Stimulated activated CD4-positive, alpha-beta T cell treated with anti-CD3 and anti-CD28 coated beads, Interleukin-2, amount 100 ng/mL, for 48 hours (primary cell): ENCODE measurements at regions not wholly inside any gene's neighbourhood (a gene's known extent, or its start where the extent isn't known, plus 50 kb on each side); places are given as distances from the start of the nearest gene placed in this dataset.
"Not testable (repeated sequence)": the region's sequence is repeated elsewhere in the genome, so short reads cannot be mapped to it uniquely, and the experiment has no call there.

Experiments used
- DNase-seq, 2 donors: peaks; one replicate each; pipeline ENCODE4 v3.0.0-alpha.2; 2020

DNA sequence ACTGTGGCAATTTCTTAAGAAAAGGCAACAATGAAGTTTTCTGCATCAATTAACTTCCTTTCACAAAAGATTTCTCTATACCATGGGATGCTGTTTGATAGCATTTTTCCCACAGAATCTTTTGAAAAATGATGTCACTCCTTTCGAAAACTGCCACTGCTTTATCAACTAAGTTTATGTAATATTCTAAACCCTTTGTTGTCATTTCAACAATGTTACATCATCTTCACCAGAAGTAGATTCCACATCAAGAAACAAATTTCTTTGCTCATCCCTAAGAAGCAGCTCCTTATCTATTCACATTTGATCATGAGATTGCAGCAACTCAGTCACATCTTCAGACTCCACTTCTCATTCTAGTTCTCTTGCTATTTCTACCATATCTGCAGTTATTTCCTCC lies 116.1 kb upstream of the KCND3 start:
- DNase-seq, result no peak

- no peak for DNase-seq
Measured at GRCh38 chr1:112110031-112110430, 120.6 kb upstream of the KCND3 start.

GRCh38 chr1:112111734-112112133 lies 122.3 kb upstream of the KCND3 start:
- DNase-seq, result no peak

DNA sequence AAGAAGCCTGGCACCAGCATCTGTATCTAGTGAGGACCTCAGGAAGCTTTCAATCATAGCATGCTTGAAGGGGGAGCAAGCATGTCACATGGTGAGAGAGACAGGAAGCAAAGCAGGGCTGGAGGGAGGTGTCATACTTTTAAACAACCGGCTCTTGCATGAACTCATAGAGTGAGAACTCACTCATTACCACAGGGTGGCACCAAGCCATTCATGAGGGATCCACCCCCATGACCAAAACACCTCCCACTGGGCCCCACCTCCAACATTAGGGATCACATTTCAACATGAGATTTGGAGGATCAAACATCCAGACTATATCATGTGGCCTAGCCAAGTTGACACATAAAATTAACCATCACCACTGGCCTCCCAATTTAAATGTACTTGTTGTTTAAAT lies 125.1 kb upstream of the KCND3 start:
- no peak for DNase-seq

- no peak for DNase-seq
Measured at GRCh38 chr1:112126598-112126997, 137.1 kb upstream of the KCND3 start.

DNA sequence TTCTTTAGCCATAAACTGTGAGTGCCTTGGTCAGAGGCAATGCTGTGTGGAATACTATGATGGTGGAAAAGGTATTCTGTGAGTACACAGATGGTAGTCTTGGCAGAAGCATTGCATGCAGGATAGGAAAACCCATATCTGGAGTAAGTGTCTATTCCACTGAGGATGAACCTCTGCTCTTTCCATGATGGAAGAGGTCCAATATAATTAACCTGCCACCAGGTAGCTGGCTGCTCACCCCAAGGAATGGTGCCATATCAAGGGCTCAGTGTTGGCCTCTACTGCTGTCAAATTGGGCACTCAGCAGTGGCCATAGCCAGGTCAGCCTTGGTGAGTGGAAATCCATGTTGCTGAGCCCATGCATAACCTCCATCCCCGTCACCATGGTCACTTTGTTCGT lies 138.1 kb upstream of the KCND3 start:
- DNase-seq, result not testable (repeated sequence)

- DNase-seq, result no peak
Measured at GRCh38 chr1:112133487-112133886, 144.0 kb upstream of the KCND3 start.

- DNase-seq, result no peak
Measured at GRCh38 chr1:112140743-112141142, 151.3 kb upstream of the KCND3 start.

DNA sequence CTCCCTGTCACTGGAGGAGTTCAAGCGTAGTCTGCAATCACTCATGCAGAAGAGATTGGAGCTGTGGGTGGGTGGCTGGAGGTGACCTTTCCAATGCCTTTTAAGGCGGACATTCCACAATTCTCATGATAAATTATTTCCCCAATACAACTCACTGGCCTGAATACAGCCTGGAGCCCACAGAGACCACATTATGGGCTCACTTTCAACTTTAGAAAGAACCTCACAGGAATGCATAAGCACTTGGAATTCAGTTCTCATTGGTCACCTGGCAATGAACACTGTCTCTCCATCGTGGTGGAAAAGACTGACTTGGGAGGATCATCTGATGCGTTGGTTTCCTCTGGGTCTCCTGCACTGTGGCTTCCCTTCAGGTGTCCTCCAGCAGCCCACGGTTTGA lies 151.8 kb upstream of the KCND3 start:
- DNase-seq, result no peak

GRCh38 chr1:112141923-112142322 lies 152.5 kb upstream of the KCND3 start:
- DNase-seq, result no peak

GRCh38 chr1:112143871-112144441 lies 154.5 kb upstream of the KCND3 start:
- no peak for DNase-seq

DNA sequence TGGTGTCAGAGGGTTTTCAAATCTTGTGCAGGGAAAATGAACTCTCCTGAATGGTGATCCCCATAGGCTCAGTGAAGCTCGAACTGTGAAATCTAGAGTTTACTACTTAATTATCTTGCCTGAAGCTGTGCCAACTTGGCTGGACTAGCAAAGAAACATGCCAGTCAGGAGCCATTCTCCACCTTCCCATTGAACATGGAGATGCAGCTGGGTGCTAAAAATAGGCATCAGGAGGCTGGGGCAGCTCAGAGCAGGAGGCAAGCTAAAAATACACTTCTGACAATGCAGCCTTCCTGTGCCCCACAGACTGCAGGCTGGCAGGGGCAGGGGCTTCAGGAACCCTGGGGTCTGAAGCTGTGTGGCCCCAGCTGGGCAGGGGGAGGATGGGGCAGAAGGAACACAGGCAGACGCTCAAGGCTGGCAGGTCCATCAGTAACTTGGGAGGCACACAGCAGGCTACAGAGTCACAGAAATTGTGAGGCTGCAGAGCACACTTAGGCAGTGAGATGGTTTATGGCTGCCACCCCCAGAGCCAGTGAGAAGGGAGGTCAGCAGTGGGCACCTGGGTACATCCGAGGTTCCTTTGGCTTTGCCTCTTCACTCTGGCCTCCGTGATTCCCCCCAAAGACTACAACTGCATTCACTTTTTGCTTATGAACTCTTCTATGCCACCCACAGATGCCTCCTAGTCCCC lies 155.4 kb upstream of the KCND3 start:
- DNase-seq, result no peak

GRCh38 chr1:112146201-112146715 lies 156.8 kb upstream of the KCND3 start:
- DNase-seq, result no peak

GRCh38 chr1:112160214-112160613 lies 170.7 kb upstream of the KCND3 start:
- not testable (repeated sequence) for DNase-seq

DNA sequence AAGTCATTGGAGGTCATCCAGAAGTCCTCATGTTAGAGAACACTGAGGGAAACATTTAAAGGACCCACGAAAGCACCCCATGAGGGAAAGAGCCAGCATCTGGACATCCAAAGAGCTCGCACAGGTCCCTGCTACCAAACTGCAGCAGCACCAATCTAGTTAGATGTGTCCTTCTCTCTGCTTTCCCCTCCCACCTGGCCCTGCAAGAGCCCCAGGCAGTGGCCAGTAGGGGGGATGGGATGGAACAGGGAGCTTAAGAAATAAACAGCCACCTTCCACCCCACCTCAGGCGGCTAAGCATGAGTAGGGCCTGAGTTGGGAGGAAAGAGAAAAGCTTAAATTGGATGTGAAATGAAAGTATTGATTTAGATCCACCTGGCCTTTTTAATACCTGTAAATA lies 175.9 kb upstream of the KCND3 start:
- no peak for DNase-seq

- DNase-seq, result no peak
Measured at GRCh38 chr1:112169517-112169916, 180.0 kb upstream of the KCND3 start.

DNA sequence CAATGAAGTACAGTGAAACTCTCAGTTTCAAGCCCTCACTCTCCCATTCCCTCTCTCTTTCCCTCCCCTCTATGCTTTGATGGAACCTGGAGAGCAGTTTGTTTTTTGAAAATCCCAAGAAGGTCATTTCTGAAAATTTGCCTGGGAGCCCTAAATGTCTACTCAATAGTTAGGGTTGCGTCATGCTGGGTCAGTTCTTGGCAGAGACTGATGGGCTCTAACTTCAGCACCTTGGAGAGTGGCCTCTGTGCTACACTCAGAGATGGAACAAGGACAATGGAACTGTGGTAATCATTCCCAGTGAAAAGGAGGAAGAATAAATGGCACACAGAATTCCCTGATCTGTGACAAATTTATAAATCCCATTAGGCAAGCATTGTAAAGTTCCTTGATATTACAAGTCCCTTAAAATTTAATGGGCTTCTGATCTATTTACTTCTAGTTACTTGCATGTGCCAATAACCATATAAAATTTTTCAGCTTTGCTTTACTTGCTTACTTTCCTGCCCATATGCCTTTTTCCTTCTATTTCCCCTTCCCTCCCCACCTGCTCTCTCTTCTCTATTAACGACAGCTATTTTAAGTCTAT lies 182.9 kb upstream of the KCND3 start:
- DNase-seq, result peak; percentile 1 to 15

DNA sequence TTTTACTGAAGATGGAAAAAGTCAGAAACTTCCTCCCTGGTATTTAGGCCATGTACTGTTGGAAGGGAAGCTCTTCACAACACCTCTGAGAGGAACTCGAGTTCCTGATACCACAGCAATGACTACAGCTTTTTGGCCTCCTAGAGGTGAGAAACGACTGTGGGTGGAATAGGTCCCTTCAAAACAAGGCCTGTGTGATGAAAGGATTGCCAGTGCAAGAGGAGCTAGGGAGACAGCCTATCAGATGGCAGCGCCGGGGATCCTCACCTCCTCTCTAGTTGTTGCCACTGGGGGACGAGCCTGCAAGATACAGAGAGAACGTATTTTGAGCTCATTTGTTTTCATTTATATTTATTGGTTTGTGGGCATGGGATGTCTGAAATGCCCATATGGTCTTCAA lies 187.8 kb upstream of the KCND3 start:
- no peak for DNase-seq

- DNase-seq, result no peak
Measured at GRCh38 chr1:112188611-112189010, 199.1 kb upstream of the KCND3 start.

- no peak for DNase-seq
Measured at GRCh38 chr1:112196008-112196588, 199.9 kb upstream of the CTTNBP2NL start.

DNA sequence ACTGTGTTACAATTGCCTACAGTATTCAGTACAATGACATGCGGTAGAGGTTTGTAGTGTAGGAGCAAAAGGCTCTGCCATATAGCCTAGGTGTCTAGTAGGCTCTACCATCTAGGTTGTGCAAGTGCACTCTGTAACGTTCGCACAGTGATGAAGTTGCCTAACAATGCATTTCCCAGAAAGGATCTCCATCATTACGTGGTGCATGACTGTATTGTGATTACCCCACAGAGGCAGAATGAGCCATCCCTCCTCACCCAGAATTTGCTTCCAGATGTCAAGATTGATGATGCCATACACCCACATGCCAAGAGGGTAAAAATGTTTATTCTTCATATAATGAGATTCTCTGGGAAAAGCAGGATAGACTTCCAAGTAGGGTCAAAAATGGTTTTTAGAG lies 199.3 kb upstream of the CTTNBP2NL start:
- no peak for DNase-seq

GRCh38 chr1:112209493-112209892 lies 186.5 kb upstream of the CTTNBP2NL start:
- no peak for DNase-seq

- no peak for DNase-seq
Measured at GRCh38 chr1:112219267-112219666, 176.7 kb upstream of the CTTNBP2NL start.

- no peak for DNase-seq
Measured at GRCh38 chr1:112230232-112230631, 165.8 kb upstream of the CTTNBP2NL start.
